Transverse colon (tissue), 4 donors: ENCODE measurements at regions not wholly inside any gene's neighbourhood (a gene's known extent, or its start where the extent isn't known, plus 50 kb on each side); places are given as distances from the start of the nearest gene placed in this dataset.

ENCODE experiments used
- DNase-seq: peaks from one replicate; pipeline ENCODE4 v3.0.0-alpha.2; 2019
- H3K27ac ChIP-seq, 4 donors: fragments of 200-600 bp; sonication (generic); 2 replicates each; pipeline ENCODE4 v1.5.1; 2016 to 2018; ENCODE audit warnings: inconsistent platforms in 4 of 4
- H3K27me3 ChIP-seq: fragments of 200-600 bp; sonication (generic); 2 replicates; pipeline ENCODE4 v1.5.1; 2017; ENCODE audit warnings: inconsistent platforms
- H3K36me3 ChIP-seq, 4 donors: fragments of 200-600 bp; sonication (generic); 2 replicates each; pipeline ENCODE4 v1.5.1; 2017 to 2019; ENCODE audit warnings: inconsistent platforms in 4 of 4
- H3K4me1 ChIP-seq, 4 donors: fragments of 200-600 bp; sonication (generic); 2 replicates each; pipeline ENCODE4 v1.5.1; 2017 to 2020; ENCODE audit warnings: inconsistent platforms in 4 of 4
- H3K4me3 ChIP-seq, 4 donors: fragments of 200-600 bp; sonication (generic); 1 replicate in 1 of 4; 2 replicates in 3 of 4; pipeline versions ENCODE4 v1.5.1 to v1.6.1; 2017 to 2019; ENCODE audit warnings: inconsistent platforms in 4 of 4
- H3K9me3 ChIP-seq, 2 donors: fragments of 200-600 bp; sonication (generic); 2 replicates each; pipeline ENCODE4 v1.5.1; 2017 to 2019; ENCODE audit warnings: inconsistent platforms in 2 of 2
- CTCF ChIP-seq, 5 experiments: fragments of 200-600 bp in 3 of 5; fragments of 450-650 bp in 2 of 5; sonication (generic) in 3 of 5; IDR thresholded peaks; 1 replicate in 2 of 5; 2 replicates in 3 of 5; pipeline ENCODE4 v1.5.1; 2016 to 2017; ENCODE audit warnings: antibody characterized with exemption in 5 of 5, inconsistent platforms in 3 of 5, mild to moderate bottlenecking in 2 of 5, moderate library complexity in 1 of 5
- EP300 ChIP-seq: sonication (generic); formaldehyde crosslinking; IDR thresholded peaks from one replicate; pipeline ENCODE4 v1.6.1; 2017; ENCODE audit warnings: antibody characterized with exemption, low read depth
- POLR2A ChIP-seq: fragments of 450-650 bp; IDR thresholded peaks from one replicate; pipeline ENCODE4 v1.6.1; 2016; ENCODE audit warnings: antibody characterized with exemption, mild to moderate bottlenecking, moderate library complexity
- POLR2AphosphoS5 ChIP-seq, 3 donors: sonication (generic); formaldehyde crosslinking; IDR thresholded peaks; one replicate each; pipeline ENCODE4 v1.6.1; 2016; ENCODE audit warnings: antibody characterized with exemption in 3 of 3
- WGBS, 2 donors: methylation state at CpG; one replicate each; pipeline ENCODE4 v1.1.5; 2018; ENCODE audit warnings: low coverage in 1 of 2; 5-methylcytosine and 5-hydroxymethylcytosine counted together
- in situ Hi-C, 4 donors: fragments of 200-750 bp; cut with MboI; loops; one replicate each; pipeline versions ENCODE4 v1.15.0 to v1.15.1; 2017; ENCODE audit warnings: low sequenced_read_pairs in 3 of 4, low pct_ligation_motif_present in 1 of 4, low pct_unique_long_range_greater_than_20kb in 1 of 4
- intact Hi-C: fragments of 100-400 bp; cut with DNase I; formaldehyde crosslinking; loops from one replicate; pipeline ENCODE4 v1.15.1; 2023; ENCODE audit warnings: low total_unique reads

GRCh38 chr1:37158113-37158749 is 123.9 kb upstream of the GRIK3 start:
- WGBS, 2 donors = 53 to 68% methylated on average over 4 to 5 of the region's 5 CpGs
- Histone ChIP-seq H3K9me3 (no peaks in the 10 kb centered on the region), H3K27me3 (no peaks in the 10 kb centered on the region), H3K36me3 (no peaks in the 10 kb centered on the region), H3K27ac (no peak overlapping the region), H3K4me1 (no peaks in the 10 kb centered on the region), H3K4me3 (no peak overlapping the region)
- TF ChIP-seq CTCF (IDR thresholded peaks at IDR 0.05) = no peak
- in situ Hi-C loops = no loop called here
- no peak for DNase-seq
- intact Hi-C loops = no loop called here

GRCh38 chr1:37159102-37159501 is 124.8 kb upstream of the GRIK3 start:
- H3K27me3 ChIP-seq = no peaks in the 10 kb centered on the region
- H3K27ac ChIP-seq = no peak overlapping the region
- no peak overlapping the region for H3K4me3 ChIP-seq
- H3K36me3 ChIP-seq = no peaks in the 10 kb centered on the region
- in situ Hi-C loops = no loop called here
- TF ChIP-seq POLR2AphosphoS5 (IDR thresholded peaks at IDR 0.05) (no peak), CTCF (IDR thresholded peaks at IDR 0.05) (no peak), EP300 (no peak), POLR2A (no peak)
- 83% methylated on average over 1 of the region's 1 CpG; no CpG with 5 or more reads in 1 of the 2 donors for WGBS, 2 donors
- no peaks in the 10 kb centered on the region for H3K4me1 ChIP-seq
- intact Hi-C loops = no loop called here
- no peaks in the 10 kb centered on the region for H3K9me3 ChIP-seq
- no peak for DNase-seq

- H3K4me1 ChIP-seq = no peaks in the 10 kb centered on the region
- intact Hi-C loops (no loop called here), in situ Hi-C loops (no loop called here)
- H3K27me3 ChIP-seq = no peaks in the 10 kb centered on the region
- no peak for DNase-seq
- H3K36me3 ChIP-seq = no peaks in the 10 kb centered on the region
- H3K9me3 ChIP-seq = no peaks in the 10 kb centered on the region
- 76 to 92% methylated on average over 2 of the region's 2 CpGs for WGBS, 2 donors
- H3K27ac ChIP-seq = no peak overlapping the region
- no peak for TF ChIP-seq CTCF (IDR thresholded peaks at IDR 0.05)
- TF ChIP-seq POLR2A = no peak
- no peak for TF ChIP-seq POLR2AphosphoS5 (IDR thresholded peaks at IDR 0.05)
- no peak for TF ChIP-seq EP300
- no peak overlapping the region for H3K4me3 ChIP-seq
These were observed 126.9 kb upstream of the GRIK3 start for GRCh38 chr1:37161171-37161570.

GRCh38 chr1:37162059-37162458 is 127.7 kb upstream of the GRIK3 start:
- no peak overlapping the region for H3K27ac ChIP-seq
- TF ChIP-seq EP300 = no peak
- no peak for DNase-seq
- H3K36me3 ChIP-seq = no peaks in the 10 kb centered on the region
- H3K4me1 ChIP-seq = no peaks in the 10 kb centered on the region
- intact Hi-C loops (no loop called here), in situ Hi-C loops (no loop called here)
- no peaks in the 10 kb centered on the region for H3K27me3 ChIP-seq
- H3K4me3 ChIP-seq = no peak overlapping the region
- no peaks in the 10 kb centered on the region for H3K9me3 ChIP-seq

GRCh38 chr1:37166005-37166404 is 131.7 kb upstream of the GRIK3 start:
- intact Hi-C loops (no loop called here), in situ Hi-C loops (no loop called here)
- Histone ChIP-seq H3K27ac (no peak overlapping the region), H3K4me1 (no peaks in the 10 kb centered on the region), H3K9me3 (no peaks in the 10 kb centered on the region), H3K4me3 (no peak overlapping the region), H3K27me3 (peaks cover 8% of the 10 kb centered on the region), H3K36me3 (no peaks in the 10 kb centered on the region)
- TF ChIP-seq POLR2AphosphoS5 (IDR thresholded peaks at IDR 0.05) (no peak), EP300 (no peak), CTCF (IDR thresholded peaks at IDR 0.05) (no peak), POLR2A (no peak)
- WGBS, 2 donors = 97 to 100% methylated on average over 1 to 2 of the region's 2 CpGs
- DNase-seq = no peak
